SK-N-DZ (cell line): ENCODE measurements at regions not wholly inside any gene's neighbourhood (a gene's known extent, or its start where the extent isn't known, plus 50 kb on each side); places are given as distances from the start of the nearest gene placed in this dataset.
"Not testable (repeated sequence)": the region's sequence is repeated elsewhere in the genome, so short reads cannot be mapped to it uniquely, and the experiment has no call there.

Experiments used
- DNase-seq: peaks from one replicate; pipeline ENCODE4 v3.0.0-alpha.2; 2015; ENCODE audit warnings: low spot score

DNA sequence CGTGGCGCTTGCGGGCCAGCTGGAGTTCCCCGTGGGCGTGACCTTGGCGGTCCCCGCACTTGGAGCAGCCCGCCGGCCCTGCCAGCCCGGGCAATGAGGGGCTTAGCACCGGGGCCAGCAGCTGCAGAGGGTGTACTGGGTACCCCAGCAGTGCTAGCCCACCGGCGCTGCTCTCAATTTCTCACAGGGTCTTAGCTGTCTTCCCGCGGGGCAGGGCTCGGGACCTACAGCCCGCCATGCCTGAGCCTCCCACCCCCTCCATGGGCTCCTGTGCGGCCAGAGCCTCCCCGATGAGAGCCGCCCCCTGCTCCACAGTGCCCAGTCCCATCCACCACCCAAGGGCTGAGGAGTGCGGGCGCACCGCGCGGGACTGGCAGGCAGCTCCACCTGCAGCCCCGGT is 94.0 kb upstream of the NIPBL start:
- DNase-seq: not testable (repeated sequence)

DNA sequence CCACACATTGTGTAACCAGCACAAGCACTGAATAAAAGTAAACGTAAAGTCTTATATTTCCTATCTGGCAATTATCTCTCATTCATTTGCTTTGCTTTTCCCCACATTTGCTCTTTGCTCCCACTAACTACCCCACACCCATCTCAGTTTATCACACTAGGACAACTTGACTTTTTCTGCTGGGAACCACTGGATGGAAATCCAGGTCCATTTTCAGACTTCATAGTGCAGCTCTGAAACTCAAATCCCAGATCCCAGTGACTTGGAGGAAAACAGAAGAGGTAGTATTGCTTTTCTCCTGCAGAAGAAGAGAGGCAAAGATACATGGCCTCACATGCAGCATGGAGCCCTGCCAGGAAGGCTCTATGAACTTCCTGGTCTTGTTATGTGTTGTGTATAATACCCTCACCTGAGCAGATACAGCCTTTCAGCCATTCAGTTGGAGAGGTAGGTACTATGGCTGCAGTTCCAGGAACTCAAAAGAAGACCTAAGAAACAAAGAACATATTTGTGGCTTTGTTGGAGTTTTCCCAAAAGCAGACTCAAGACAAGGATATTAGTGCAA is 90.0 kb upstream of the NIPBL start:
- DNase-seq: no peak

DNA sequence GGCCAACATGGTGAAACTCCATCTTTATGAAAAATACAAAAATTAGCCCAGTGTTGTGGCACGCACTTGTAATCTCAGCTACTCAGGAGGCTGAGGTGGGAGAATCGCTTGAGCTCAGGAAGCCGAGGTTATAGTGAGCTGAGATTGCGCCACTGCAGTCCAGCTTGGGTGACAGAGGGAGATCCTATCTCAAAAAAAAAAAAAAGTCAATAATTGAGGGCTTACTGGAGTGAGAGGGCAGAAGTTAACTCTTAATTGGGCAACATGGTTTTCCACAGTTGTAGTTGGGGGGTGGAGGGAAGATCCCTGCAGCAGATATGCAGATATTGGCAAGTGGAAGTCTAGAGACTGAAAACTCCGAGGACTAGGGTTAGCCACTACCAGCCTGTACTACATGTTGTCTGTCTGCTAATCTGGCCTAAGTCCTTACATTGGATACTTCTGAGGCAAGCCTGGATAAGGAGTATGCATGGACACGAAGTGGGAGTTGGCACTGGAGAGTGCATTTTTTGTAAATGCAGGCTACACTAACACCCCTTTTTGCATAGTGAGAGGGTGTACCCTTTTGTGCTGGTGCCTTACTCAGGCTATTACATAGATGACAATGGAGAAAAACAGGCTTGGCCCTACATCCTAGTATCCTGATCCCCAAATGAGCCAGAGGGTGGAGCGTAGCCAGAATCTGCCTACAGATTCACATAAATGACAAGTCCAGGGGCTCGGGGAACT is 89.0 kb upstream of the NIPBL start:
- DNase-seq: no peak

DNA sequence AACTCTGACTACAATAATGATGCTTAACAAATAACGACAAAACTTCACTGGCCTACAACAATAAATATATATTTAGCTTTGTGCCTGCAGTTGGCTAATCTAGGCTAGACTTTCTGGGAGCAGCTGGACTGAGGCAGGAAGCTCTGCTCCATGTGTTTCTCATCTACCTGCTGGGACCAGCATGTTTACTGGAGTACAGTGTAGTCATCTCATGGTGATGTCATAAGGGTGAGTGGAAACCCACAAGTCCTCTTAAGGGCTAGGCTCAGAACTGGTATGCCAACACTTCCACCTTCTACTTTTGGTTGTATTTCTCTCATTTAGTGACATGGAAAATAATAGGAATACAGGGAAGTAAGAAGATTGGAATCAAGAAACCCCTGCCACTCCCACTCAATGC is 85.7 kb upstream of the NIPBL start:
- DNase-seq: no peak

DNA sequence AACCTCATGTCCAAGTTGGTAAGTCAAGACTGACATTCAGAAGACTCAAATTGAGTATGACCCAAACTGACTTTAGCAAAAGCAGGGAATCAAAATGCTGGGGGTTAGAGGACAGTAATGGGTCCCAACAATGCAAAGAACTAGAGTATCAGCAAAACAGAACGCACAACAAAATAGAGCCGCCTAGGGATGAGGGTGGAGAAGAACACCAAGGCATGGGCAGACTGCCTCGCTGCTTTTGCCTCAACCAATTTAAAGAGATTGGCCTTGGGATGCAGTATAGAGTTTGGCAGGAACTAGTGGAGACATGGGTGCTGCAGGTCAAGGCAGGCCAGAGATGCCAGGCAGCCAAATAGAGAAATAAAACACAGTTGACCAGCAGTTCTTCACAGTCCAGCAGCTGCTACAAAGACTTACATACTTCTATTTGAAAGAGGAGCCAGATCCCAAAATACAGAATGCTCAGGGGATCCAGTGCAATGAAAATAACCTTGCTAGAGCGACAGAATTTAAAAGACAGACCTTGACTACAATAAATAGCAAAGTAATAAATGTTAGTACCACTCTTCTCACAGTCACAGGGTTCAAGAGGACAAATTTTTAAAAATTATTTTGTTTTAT is 83.9 kb upstream of the NIPBL start:
- DNase-seq: no peak

DNA sequence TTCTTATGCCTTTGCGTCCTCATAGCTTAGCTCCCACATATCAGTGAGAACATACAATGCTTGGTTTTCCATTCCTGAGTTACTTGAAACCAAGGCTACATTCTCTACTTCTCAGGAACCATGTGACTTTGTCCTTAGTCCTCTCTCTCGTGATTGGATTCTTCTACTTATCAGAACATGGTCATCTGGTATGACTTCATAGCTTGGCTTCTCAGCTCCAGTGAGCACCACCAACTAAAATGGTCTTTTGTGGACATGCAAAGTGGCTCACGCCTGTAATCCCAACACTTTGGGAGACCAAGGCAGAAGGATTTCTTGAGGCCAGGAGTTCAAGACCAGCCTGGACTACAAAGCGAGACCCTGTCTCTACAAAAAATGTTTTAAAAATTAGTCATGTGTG is 81.2 kb upstream of the NIPBL start:
- DNase-seq: no peak

DNA sequence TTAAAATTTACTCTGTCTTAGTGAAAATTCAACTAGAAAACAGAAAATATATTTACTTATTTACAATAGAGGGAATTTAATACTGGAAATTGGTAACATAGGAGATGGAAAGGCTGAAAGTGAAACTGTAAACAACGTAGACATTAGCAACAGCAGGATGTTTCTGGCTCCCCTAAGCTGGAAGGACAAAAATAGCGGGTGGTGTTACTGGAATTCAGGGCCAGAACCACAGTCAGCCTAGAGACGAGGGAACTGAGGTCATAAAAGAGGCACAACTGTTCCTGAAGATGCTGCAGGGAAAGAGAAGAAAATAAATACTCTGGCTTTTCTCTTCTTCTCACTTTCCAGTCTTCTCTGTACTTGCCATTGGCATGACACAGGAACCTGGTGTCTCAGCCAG is 80.4 kb upstream of the NIPBL start:
- no peak for DNase-seq

DNA sequence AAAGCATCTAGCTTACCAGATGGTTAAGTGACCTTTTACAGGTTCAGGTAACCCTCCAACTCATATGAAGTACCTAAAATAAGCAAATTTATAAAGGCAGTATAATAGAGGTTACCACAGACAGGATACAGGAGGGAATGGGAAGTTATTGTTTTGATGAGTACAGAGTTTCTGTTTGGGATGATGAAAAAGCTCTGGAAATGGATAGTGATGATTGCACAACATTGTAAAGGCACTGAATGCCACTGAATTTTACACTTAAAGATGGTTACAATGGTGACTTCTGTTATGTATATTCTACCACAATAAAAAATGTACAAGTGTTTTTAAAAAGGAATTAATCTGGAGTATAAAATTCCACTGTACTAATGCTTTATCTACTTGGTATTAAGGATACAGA is 75.0 kb upstream of the NIPBL start:
- DNase-seq: no peak

DNA sequence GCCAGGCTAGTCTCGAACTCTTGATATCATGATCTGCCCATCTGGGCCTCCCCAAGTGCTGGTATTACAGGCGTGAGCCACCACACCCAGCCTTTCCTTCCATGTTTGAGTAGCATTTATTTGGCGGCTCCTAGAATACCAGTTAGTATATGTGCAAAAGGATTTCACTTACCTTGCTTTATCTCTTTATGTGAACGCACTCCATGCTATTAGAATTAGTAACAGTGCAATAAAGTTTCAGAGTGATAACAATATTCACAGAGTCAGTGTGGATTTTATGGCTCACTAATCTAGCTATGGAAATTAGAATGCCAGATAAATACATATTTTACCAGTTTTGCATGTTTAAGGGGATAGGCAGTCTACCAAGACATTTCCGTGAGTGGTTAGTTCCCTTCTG is 74.4 kb upstream of the NIPBL start:
- DNase-seq: no peak

DNA sequence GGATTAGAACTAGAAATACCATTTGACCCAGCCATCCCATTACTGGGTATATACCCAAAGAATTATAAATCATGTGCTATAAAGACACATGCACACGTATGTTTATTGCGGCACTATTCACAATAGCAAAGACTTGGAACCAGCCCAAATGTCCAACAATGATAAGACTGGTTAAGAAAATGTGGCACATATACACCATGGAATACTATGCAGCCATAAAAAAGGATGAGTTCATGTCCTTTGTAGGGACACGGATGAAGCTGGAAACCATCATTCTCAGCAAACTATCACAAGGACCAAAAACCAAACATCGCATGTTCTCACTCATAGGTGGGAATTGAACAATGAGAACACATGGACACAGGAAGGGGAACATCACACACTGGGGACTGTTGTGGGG is 63.3 kb upstream of the NIPBL start:
- not testable (repeated sequence) for DNase-seq

DNA sequence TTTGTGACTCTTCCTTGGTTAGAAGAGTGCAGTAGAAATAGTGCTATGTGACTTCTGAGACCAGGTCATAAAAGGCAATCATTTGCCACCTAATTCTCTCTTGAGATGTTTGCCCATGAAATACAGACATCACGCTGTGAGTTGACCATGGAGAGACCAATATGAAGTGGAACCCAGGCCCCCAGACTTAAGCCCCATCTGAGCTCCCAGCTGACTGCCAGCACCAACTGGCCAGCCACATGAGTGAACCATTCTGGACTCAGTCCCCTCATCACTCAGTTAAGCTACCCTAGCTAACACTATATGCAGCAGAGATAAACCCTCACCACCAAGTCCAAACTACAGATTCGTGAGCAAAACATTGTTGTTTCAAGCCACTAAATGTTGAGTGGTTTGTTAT is 60.7 kb upstream of the NIPBL start:
- no peak for DNase-seq

DNA sequence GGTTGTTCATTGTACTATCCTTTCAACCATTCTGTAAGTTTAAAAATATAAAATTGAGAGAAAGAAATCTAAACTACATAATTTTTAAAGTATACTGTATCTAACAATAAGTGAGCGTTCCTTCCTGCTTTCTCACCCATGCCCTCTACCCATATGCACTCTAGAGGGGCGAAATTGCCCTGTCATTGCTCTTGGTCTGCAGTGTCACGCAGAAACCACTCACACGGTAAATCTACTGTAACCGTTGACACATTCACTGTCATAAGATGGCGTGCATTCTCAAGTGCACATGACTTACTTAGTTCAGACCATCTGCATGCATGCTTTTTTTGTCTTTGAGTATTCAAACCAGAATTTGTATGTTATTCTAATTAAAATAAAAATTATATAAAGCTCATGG is 55.7 kb upstream of the NIPBL start:
- DNase-seq: peak; percentile 15

DNA sequence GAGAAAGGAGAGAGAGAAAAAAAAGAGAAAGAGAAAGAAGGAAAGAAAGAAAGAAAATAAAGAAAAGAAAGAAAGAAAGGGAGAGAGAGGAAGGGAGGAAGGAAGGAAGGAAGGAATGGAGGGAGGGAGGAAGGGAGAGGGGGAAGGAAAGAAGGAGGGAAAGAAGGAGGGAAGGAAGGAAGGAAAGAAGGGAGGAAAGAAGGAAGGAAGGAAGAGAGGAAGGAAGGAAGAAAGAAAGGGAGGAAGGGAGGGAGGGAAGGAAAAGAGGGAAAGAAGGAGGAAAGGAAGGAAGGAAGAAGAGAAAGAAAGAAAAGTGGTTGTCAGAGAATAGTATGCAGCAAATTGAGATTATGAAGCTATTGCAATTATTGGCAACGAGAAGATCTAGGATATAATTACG is 49.9 kb upstream of the NIPBL start:
- no peak for DNase-seq
